Panc1 (cell line): ENCODE measurements at regions not wholly inside any gene's neighbourhood (a gene's known extent, or its start where the extent isn't known, plus 50 kb on each side); places are given as distances from the start of the nearest gene placed in this dataset.

ENCODE experiments used
- POLR2AphosphoS5 ChIP-seq: IDR thresholded peaks from 2 replicates; pipeline ENCODE4 v1.6.1; 2012; ENCODE audit warnings: mild to moderate bottlenecking, low read depth, low read length, moderate library complexity
- SIN3A ChIP-seq: IDR thresholded peaks from 2 replicates; pipeline ENCODE4 v1.6.1; 2012; ENCODE audit warnings: low read depth, mild to moderate bottlenecking, low read length, moderate library complexity, borderline replicate concordance; ENCODE audit not compliant: insufficient read depth
- TF ChIP-seq, protein P1 (sequence below): fragments of 450-650 bp; IDR thresholded peaks from 2 replicates; pipeline ENCODE4 v1.5.1; 2017; ENCODE audit warnings: mild to moderate bottlenecking

DNA sequence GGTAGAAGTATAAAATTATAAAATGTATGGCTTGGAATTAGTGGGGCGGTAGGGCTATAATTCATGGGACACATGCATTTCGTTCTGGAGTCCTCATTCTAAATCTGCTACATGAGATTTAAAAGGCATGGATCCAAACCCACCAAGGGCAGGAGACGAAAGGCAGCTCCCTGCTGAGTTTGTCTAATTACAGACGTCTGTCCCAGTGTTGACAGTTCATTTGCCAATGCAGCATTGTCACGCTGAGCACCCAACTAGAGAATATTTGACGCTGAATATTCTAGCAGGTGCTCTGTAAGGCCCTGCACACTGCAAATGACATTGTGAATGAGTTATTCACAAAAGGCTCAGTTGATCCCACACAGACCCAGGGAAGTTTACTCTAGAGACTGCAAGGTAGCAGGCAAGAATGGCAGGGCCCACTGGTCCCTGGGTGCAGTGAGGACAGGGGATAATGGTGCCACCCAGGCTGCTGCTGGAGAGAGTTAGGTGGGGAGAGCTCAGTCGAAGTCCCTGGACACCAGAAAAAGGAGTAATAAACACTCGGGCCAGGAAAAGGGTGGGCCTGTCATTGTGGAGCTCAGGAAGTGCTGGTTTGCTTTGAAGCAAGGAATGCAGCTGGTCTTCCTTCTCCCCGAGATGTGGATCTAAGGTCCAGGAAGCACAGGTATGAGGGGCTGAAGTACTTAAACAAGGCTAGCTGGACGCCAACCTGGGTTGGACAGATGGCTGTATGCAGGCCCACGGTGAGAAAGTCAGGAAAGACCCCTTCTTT lies 75.0 kb upstream of the JCAD start:
- TF ChIP-seq, protein P1, sequence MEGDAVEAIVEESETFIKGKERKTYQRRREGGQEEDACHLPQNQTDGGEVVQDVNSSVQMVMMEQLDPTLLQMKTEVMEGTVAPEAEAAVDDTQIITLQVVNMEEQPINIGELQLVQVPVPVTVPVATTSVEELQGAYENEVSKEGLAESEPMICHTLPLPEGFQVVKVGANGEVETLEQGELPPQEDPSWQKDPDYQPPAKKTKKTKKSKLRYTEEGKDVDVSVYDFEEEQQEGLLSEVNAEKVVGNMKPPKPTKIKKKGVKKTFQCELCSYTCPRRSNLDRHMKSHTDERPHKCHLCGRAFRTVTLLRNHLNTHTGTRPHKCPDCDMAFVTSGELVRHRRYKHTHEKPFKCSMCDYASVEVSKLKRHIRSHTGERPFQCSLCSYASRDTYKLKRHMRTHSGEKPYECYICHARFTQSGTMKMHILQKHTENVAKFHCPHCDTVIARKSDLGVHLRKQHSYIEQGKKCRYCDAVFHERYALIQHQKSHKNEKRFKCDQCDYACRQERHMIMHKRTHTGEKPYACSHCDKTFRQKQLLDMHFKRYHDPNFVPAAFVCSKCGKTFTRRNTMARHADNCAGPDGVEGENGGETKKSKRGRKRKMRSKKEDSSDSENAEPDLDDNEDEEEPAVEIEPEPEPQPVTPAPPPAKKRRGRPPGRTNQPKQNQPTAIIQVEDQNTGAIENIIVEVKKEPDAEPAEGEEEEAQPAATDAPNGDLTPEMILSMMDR = no peak
- TF ChIP-seq SIN3A = no peak
- TF ChIP-seq POLR2AphosphoS5 = no peak
